OCI-LY7 (cell line): ENCODE measurements at regions not wholly inside any gene's neighbourhood (a gene's known extent, or its start where the extent isn't known, plus 50 kb on each side); places are given as distances from the start of the nearest gene placed in this dataset.

ENCODE experiments used
- BruUV-seq: library from RNA; stranded (reverse); fragments of 400-500 nt; replicated peaks from 2 replicates; lab custom pipeline; 2021; lab: Mats Ljungman, UMichigan
- CTCF ChIA-PET: fragments of 300-600 bp; sonication (Branson Sonifier 250); formaldehyde crosslinking; loops from one replicate; lab custom pipeline; 2022; ENCODE audit warnings: antibody characterized with exemption; ENCODE audit not compliant: unreplicated experiment; lab: Charles Lee
- POLR2A ChIA-PET: fragments of 300-600 bp; sonication (Branson Sonifier 250); formaldehyde crosslinking; loops from one replicate; lab custom pipeline; 2022; ENCODE audit warnings: antibody characterized with exemption; lab: Charles Lee
- DNase-seq: peaks from one replicate; pipeline ENCODE4 v3.0.0-alpha.2; 2015; ENCODE audit warnings: low spot score
- H2AFZ ChIP-seq: fragments of 200-600 bp; sonication (generic), shearing (Covaris generic); 2 replicates; pipeline ENCODE4 v1.6.1; 2014; ENCODE audit warnings: mild to moderate bottlenecking, antibody characterized with exemption, low read length, moderate library complexity
- H3K27ac ChIP-seq: fragments of 200-600 bp; sonication (generic); 2 replicates; pipeline ENCODE4 v1.5.1; 2014; ENCODE audit warnings: mixed run types, low read depth, mild to moderate bottlenecking, moderate library complexity, low read length, inconsistent platforms; ENCODE audit not compliant: poor library complexity, severe bottlenecking
- H3K36me3 ChIP-seq: fragments of 200-600 bp; sonication (generic); 2 replicates; pipeline ENCODE4 v1.6.1; 2014; ENCODE audit warnings: mild to moderate bottlenecking, antibody characterized with exemption, low read length, moderate library complexity, mixed read lengths; ENCODE audit not compliant: insufficient read depth
- H3K4me1 ChIP-seq: fragments of 200-600 bp; sonication (generic); 2 replicates; pipeline ENCODE4 v1.5.1; 2014; ENCODE audit warnings: mild to moderate bottlenecking, low read length; ENCODE audit not compliant: insufficient read depth, poor library complexity, severe bottlenecking
- H3K4me2 ChIP-seq: fragments of 200-600 bp; sonication (generic); 2 replicates; pipeline ENCODE4 v1.6.1; 2014; ENCODE audit warnings: mild to moderate bottlenecking, low read length
- H3K4me3 ChIP-seq: fragments of 200-600 bp; sonication (generic); 2 replicates; pipeline ENCODE4 v1.5.1; 2014; ENCODE audit warnings: mild to moderate bottlenecking, low read depth, low read length; ENCODE audit not compliant: poor library complexity, severe bottlenecking
- H3K79me2 ChIP-seq: fragments of 200-600 bp; sonication (generic); 2 replicates; pipeline ENCODE4 v1.6.1; 2016; ENCODE audit warnings: low read depth, mild to moderate bottlenecking, low read length, moderate library complexity, mixed read lengths; ENCODE audit not compliant: insufficient read depth
- H3K9me2 ChIP-seq: fragments of 200-600 bp; sonication (generic); 2 replicates; pipeline ENCODE4 v1.6.1; 2016; ENCODE audit warnings: mild to moderate bottlenecking, low read length, mixed read lengths; ENCODE audit not compliant: insufficient read depth
- H3K9me3 ChIP-seq: fragments of 200-600 bp; sonication (generic); 2 replicates; pipeline ENCODE4 v1.6.1; 2014; ENCODE audit warnings: mild to moderate bottlenecking, mixed run types, low read length, mixed read lengths
- H4K20me1 ChIP-seq: fragments of 200-600 bp; sonication (generic); 2 replicates; pipeline ENCODE4 v1.6.1; 2014; ENCODE audit warnings: mild to moderate bottlenecking, antibody characterized with exemption, low read length, moderate library complexity, mixed read lengths; ENCODE audit not compliant: insufficient read depth
- EZH2phosphoT487 ChIP-seq: fragments of 200-600 bp; sonication (generic); IDR thresholded peaks from 2 replicates; pipeline ENCODE4 v1.6.1; 2018; ENCODE audit warnings: low read depth, borderline replicate concordance, mild to moderate bottlenecking, mixed run types, antibody characterized with exemption, low read length, moderate library complexity, mixed read lengths
- intact Hi-C: fragments of 100-400 bp; cut with micrococcal nuclease; formaldehyde crosslinking; loops from one replicate; pipeline ENCODE4 v1.10.0; 2022; ENCODE audit not compliant: unreplicated experiment
- TF ChIP-seq, protein P1 (sequence below): fragments of 200-600 bp; sonication (generic); conservative IDR thresholded peaks from 2 replicates; pipeline ENCODE4 v1.5.1; 2014; ENCODE audit warnings: mild to moderate bottlenecking, antibody characterized with exemption, low read length, moderate library complexity, mixed read lengths

DNA sequence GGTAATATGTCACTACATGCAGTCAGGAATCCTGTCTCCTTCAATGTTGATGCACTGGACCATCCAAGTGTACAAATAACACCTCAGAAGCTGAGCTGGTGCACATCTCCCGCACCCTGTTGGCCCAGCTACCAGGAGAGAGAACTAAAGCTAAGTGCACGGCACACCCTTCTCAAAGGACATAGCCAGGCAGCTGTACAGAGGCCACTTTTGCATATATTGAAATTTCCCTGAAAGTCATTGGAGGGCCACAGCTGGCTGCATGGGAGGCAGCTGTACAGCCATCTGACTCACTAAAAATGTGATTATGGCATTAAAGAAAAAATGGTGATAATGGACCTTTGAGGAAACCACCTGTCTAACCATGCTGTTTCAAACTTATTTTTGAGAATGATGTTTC lies 441.7 kb downstream of the CBLN2 start:
- TF ChIP-seq EZH2phosphoT487: no peak
- TF ChIP-seq, protein P1, sequence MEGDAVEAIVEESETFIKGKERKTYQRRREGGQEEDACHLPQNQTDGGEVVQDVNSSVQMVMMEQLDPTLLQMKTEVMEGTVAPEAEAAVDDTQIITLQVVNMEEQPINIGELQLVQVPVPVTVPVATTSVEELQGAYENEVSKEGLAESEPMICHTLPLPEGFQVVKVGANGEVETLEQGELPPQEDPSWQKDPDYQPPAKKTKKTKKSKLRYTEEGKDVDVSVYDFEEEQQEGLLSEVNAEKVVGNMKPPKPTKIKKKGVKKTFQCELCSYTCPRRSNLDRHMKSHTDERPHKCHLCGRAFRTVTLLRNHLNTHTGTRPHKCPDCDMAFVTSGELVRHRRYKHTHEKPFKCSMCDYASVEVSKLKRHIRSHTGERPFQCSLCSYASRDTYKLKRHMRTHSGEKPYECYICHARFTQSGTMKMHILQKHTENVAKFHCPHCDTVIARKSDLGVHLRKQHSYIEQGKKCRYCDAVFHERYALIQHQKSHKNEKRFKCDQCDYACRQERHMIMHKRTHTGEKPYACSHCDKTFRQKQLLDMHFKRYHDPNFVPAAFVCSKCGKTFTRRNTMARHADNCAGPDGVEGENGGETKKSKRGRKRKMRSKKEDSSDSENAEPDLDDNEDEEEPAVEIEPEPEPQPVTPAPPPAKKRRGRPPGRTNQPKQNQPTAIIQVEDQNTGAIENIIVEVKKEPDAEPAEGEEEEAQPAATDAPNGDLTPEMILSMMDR: no peak
- H3K36me3 ChIP-seq: no peaks in the 10 kb centered on the region
- no peak overlapping the region for H2AFZ ChIP-seq
- intact Hi-C loops: no loop called here
- no peaks in the 10 kb centered on the region for H4K20me1 ChIP-seq
- DNase-seq: no peak
- POLR2A ChIA-PET: no interaction called here
- BruUV-seq: no TSS peak
- H3K4me1 ChIP-seq: no peaks in the 10 kb centered on the region
- no peaks in the 10 kb centered on the region for H3K9me2 ChIP-seq
- no peaks in the 10 kb centered on the region for H3K9me3 ChIP-seq
- no peak overlapping the region for H3K4me3 ChIP-seq
- no peak overlapping the region for H3K27ac ChIP-seq
- H3K4me2 ChIP-seq: no peak overlapping the region
- no peaks in the 10 kb centered on the region for H3K79me2 ChIP-seq
- CTCF ChIA-PET: no interaction called here

DNA sequence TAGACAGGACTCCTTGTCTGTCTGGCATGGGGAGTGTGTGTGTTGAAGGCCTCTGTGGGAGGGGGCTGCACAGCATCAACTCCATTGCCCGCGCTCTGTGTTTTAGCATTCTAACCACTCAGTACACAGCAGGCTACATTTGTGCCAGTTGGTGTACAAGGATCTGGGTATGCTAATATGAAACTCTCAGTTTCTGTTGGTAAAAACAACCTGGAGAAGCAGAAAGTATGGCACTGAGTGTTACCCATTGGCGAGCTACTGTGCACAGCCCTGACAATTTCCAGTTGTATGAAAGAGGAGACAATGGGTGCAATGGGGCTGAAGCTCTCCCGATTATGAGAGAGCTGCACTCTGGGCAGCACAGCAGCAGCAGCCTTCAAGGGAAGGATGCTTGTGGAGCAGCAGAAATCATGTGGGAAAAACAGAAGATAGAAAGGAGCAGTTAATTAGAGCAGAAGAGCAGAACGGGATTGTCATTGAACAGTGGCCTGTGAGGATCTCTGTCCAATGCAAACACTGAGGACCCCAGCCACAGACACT lies 443.6 kb downstream of the CBLN2 start:
- TF ChIP-seq, protein P1: no peak
- Histone ChIP-seq H3K9me3 (no peaks in the 10 kb centered on the region), H3K27ac (no peak overlapping the region), H3K36me3 (no peaks in the 10 kb centered on the region), H3K79me2 (no peaks in the 10 kb centered on the region), H3K4me1 (no peaks in the 10 kb centered on the region), H3K4me3 (no peak overlapping the region), H3K9me2 (no peaks in the 10 kb centered on the region), H2AFZ (no peak overlapping the region), H3K4me2 (no peak overlapping the region), H4K20me1 (no peaks in the 10 kb centered on the region)
- ChIA-PET POLR2A (no interaction called here), CTCF (no interaction called here)
- DNase-seq: no peak
- no TSS peak for BruUV-seq
- intact Hi-C loops: no loop called here

DNA sequence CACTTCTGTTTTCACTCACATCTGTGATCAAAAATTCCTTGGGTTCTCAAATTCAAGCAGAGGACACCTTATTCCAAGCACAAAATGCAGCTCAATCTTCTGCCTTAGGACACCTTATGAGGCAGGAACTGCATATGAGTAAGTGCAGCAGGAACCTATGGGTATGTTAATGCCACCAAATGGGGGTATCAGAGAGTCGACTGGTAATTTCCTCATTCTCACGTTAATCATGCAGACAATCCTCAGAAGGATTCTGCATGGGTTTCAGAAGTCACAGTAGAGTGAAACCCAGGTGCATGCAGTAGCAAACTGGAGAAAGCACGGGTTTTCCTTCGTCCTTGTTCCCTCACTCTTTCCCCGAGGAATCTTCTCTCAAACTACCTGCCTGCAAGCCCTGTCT lies 452.8 kb downstream of the CBLN2 start:
- peak; percentile 21 for DNase-seq
- CTCF ChIA-PET: no interaction called here
- H3K4me1 ChIP-seq: no peaks in the 10 kb centered on the region
- peak overlapping the region; percentile 23; the same call in 1 of the 2 replicates for H3K4me2 ChIP-seq
- no TSS peak for BruUV-seq
- no peak overlapping the region for H3K4me3 ChIP-seq
- no peaks in the 10 kb centered on the region for H3K36me3 ChIP-seq
- H3K79me2 ChIP-seq: no peaks in the 10 kb centered on the region
- TF ChIP-seq, protein P1: no peak
- no peak for TF ChIP-seq EZH2phosphoT487
- no peaks in the 10 kb centered on the region for H3K9me2 ChIP-seq
- intact Hi-C loops: no loop called here
- no peaks in the 10 kb centered on the region for H3K9me3 ChIP-seq
- H3K27ac ChIP-seq: no peak overlapping the region
- H2AFZ ChIP-seq: peak overlapping the region; percentile 61; the same call in 1 of the 2 replicates
- POLR2A ChIA-PET: no interaction called here
- H4K20me1 ChIP-seq: no peaks in the 10 kb centered on the region
